CD1c-positive myeloid dendritic cell (primary cell): ENCODE measurements at regions not wholly inside any gene's neighbourhood (a gene's known extent, or its start where the extent isn't known, plus 50 kb on each side); places are given as distances from the start of the nearest gene placed in this dataset.

Source experiments
- DNase-seq: peaks from one replicate; pipeline ENCODE4 v3.0.0-alpha.2; 2016; ENCODE audit errors: extremely low spot score

DNA sequence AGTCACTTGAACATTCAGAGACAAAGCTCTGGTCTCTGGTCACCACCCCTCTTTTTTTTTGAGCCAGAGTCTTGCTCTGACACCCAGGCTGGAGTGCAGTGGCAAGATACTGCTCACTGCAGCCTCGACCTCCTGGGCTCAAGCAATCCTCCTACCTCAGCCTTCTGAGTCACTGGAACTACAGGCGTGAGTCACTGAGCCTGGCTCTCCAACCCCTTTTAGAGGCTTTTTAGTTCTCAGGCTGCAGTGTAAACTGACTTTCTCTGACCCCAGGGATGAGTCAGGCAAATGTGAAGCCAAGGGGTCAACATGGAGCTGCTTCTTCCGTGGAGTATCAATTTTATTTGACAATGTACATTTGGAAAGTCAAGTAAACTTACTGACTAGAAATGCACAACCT lies 229.2 kb downstream of the PTTG2 start:
- peak; percentile 27 for DNase-seq

DNA sequence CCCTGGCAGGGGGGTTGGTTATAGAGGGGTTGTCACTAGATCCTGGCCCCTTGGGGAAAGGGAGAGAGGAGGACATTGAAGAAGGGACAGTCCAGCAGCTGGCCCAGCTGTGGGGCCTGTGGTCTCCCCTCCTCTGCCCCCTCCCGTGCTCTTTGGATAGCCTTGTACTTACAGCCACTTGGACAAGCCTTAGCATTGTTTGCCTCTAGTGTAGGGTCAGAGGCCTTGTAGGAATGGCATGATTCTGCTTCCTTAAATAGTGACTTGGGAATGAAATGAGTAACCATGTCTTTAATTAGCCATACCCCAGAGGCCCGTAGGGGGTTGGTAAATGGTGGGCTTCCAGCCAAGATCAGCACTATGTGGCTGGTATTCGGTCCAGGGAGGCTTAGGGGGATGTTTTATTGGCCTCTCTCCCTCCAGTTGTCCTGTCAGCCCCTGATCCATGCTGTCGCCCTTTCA lies 230.6 kb downstream of the PTTG2 start:
- DNase-seq, result no peak

DNA sequence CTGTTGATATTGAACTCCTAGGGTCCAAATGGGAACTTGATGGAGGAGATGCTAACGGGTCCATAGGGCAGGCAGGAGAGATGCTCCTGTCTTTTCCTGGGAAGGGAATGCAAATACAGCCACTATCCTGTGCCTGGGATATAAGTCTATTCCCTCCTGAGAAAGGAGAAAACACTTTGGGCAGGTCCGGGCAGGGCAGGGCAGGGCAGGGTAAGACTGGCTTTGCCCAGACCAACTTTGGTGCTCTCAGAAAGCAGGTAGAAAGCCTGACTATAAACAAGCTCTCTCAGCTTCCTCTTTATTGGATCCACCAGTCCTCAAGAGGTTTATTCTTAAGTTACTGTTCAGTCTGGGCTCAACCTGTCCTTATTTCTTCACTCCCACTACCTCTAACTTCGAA lies 232.3 kb downstream of the PTTG2 start:
- no peak for DNase-seq

DNA sequence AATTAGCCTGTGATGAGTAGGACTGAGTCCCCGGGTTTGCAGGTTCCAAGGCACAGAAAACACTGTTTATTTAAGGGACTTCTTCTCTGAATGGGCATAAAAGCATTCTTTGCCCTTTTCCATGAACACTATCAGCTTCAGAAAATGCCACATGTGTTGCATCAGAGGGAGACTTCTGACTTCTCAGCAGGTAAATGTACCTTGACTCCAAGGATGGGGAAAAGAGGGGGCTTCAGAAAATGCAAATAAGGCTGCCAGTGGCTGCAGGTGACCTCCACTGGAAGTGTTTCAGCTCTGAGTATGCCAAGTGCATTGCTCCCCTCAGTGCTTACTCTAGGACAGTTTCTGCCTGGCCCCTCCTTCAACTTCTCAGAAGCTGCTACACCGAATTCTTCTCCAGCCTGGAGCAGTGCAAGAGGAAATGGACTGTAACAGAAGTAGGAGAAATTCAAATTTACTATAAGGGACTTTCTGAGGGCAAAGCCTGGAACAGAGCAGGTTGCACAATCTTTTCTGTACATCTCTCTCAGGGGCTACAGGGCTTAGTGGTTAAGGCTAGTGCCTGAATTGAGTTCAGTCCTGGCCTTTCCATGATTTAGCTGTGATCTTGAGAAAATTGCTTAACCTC lies 233.2 kb downstream of the PTTG2 start:
- DNase-seq, result peak; percentile 23

DNA sequence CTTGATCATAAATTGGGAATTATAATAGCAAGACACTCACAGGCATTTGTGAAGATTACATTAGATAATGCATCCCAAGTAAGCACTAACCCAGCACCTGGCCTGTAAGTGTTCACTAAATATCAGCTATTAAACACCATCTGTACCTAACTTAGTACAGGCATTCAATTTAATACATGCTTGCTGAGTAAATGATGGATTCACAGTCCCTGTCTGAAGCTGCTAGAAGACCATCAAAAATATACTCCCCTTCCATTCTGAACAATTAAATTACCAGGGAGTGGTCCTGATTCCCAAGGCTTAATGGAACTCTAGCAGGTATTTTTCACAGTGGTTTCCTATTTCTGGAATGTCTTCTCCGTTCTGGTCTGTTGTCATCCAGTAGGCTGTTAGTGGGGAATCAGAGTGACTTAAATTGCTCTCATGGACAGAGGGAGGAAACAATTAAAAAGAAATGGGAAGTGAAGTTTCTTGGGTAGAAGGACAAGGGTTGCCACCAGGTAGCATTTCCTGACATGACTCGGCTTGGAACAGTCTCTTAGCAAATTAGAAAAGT lies 233.9 kb downstream of the PTTG2 start:
- no peak for DNase-seq

DNA sequence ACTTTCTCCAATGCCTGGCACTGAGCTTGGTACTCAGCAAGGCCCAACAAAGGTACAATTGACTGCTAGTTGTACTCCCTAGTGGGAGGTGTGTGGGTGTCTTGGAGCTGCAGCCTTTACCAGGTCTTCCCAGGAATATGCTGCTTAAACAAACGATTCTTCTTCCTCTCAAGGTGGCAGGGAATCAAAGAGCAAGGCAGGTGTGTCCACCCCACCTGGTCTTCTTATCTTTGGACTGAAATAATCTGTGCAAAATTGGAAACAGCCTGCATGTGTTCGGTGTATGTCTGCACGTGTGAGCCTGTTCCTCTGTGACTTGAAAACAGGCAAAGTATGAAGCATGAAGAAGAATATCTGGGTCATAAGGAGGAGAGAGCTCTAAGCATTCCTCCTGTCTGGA lies 235.3 kb downstream of the PTTG2 start:
- no peak for DNase-seq

DNA sequence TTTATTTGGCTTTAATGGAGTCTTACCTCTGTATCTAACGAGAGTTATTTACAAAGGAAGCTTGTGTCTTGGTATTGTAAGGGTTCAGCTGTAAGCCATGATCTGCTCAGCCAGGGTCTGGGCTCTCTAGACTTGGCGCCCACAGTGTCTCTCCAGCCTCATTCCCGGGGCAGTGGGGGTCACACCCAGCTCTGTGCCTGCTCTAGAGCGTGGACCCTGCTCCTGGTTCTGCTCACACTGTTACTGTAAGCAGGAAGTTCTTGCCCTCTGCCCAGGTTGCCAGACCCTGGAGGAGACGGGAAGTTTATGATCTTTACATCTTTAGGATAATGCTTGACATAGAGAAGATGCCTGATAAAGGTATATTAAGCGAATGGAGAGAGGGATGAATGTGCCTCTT lies 235.7 kb downstream of the PTTG2 start:
- no peak for DNase-seq

DNA sequence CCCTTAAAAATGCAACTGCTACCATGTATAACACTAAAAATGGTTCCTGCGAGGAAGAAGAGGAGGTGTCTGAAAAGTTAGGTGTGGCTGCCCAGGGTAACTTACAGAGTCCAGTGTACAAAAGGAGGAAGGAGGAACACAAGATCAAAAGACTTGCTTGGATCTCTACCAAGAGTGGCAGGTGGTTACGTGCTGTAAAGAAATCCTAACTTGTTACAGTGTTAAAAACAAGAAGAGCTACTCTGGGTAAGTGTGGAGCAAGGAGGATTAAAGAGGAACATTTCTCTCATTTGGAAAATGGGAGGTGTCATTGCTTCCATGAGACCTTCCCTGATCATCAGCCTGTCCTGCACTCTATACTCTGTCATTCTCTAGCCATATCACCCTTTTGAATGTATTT lies 242.0 kb downstream of the PTTG2 start:
- no peak for DNase-seq

DNA sequence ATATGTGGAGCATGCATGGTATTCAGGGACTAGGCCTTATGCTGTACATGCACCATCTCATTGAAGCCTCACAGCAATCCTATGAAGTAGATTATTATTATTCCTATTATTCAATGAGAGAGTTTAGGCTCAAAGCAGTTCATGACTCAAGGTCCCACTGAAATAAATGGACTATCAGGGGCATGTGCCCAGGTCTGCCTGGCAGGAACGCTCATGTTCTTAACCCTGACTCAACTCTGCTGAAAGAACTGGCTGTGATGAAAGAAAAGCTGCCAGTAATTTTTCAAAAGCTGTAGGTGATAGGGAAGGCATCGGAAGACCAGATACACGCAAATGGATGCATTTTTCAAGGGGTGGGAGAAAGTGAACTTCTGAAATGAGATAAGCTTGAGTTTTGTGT lies 243.4 kb downstream of the PTTG2 start:
- no peak for DNase-seq

DNA sequence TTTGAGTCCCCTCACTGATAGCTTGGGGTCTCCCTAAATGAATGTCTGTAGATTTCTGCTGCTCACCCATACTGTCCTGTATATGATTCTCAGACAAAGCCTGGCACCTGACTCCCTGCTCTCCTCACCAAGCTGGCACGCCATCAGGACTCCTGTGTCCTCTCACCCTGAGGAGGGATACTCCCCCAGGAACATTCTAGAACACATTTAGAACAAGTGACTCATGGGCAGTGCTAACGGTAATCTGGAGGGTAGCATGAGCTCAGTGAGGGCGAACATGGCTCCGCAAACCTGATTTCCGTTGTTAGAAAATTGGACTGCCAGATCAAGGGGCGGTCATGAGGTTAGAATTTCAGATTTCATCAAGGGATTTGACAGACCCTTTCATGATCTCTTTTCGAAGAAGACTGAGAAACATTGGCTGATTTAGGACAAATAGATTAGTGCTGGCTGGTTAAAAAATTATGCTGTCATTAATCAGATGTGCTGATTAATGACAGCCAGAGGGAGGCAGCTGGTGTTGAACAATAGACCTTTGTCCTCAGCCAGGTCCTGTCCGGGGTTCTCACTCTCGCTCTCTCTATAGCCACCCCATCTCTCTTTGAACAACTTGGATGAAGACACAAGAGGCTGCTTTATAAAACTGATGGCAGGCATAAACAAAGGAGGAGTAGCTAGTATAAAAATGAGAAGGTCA lies 244.3 kb downstream of the PTTG2 start:
- DNase-seq, result no peak

DNA sequence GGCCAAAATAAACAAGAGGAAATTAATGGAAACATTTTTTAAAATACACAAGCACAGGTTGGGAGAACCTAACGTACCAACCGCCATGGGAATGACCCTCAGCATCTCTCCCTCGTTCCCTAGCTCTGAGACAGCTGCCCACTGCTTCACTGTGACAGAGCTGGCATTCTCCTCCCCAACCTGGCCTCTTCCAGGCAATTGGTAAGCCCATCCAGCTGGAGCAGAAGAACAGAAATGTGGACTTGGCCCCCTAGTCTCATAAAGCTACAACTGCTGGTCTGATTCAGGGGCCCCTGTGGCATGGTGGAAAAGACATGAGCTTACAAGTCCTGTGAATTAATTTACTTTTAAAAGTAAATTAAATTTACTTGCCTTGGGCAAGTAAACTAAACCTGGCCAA lies 245.1 kb downstream of the PTTG2 start:
- no peak for DNase-seq

DNA sequence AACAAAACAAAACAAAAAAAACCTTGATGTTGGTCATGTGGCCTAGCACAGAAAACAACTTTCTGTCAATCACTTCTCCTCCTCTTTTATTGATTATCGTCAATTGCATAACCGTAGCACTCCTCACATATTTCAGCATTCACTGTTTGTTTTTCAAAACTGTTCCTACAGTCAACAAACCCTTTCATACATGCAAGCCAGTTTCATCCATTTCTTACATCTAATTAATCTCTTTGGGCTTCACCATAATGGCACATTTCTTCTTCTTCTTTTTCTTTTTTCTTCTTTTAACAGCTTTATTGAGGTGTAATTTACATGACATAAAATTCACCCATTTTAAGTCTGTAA lies 246.9 kb downstream of the PTTG2 start:
- no peak for DNase-seq

DNA sequence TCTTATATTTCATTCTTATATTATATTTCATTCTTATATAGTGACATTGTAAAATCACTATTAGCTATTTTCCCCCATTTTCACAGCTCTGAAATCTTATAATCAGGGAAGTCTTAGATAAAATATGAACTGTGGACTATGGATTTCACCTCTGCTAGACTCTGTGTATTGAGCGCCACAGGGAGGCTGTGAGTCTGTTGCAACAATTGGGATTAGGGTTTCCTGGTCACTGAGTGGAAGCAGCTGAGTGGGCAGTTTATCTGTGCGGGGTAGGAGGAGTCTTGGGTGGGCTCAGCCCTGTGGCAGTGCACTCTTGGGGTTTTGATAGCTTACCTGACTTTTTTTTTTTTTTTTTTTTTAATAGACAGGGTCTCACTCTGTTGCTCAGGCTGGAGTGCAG lies 249.5 kb downstream of the PTTG2 start:
- no peak for DNase-seq

DNA sequence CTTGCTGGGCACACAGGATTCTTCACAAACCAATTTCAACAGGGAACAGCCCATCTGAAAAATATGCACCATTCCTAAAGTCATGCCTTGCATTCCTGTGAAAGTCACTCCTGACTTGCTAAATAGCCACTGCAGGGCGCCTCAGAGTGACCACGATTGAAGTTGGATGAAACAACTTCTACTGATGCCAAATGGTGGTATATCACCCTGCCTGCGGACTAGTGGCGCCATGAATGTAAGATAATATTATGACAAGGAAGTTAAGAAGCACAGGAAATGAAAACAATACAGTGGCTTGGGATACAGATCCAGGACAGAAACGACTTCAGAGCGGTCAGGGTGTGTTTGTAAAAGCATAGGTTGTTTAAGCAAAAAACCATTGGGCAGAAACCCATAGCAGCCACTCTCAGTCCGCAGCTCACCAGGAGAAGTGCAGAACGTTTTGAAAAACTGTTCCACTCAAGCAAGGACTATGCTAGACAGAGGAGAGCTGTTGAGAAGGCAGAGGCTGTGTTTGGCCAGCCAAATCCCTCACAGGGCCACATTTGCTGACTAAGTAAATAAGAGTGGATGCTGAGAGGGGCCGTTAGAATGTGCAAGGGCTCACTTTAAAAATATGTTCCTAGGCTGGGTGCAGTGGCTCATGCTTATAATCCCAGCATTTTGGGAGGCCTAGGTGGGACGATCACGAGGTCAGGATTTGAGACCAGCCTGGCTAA lies 250.4 kb downstream of the PTTG2 start:
- DNase-seq, result no peak

DNA sequence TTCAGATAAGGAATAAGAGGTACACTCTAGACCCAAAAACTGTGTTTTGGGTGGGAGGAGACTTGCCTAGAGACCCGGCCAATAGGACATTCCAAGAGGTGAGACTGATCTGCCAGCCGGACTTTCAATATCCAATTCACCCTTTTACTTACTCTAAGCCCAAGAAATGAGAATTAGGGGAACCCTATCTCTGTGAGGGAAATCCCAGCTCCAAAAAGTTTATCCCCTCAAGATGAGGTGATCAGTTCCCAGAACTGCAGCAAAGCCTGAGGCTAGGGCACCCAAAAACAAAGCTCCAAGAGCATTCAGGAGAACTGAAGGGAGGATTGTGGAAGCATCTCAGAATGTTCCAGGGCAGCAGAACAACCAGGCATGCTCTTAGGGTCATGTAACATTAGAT lies 251.7 kb downstream of the PTTG2 start:
- DNase-seq, result no peak

DNA sequence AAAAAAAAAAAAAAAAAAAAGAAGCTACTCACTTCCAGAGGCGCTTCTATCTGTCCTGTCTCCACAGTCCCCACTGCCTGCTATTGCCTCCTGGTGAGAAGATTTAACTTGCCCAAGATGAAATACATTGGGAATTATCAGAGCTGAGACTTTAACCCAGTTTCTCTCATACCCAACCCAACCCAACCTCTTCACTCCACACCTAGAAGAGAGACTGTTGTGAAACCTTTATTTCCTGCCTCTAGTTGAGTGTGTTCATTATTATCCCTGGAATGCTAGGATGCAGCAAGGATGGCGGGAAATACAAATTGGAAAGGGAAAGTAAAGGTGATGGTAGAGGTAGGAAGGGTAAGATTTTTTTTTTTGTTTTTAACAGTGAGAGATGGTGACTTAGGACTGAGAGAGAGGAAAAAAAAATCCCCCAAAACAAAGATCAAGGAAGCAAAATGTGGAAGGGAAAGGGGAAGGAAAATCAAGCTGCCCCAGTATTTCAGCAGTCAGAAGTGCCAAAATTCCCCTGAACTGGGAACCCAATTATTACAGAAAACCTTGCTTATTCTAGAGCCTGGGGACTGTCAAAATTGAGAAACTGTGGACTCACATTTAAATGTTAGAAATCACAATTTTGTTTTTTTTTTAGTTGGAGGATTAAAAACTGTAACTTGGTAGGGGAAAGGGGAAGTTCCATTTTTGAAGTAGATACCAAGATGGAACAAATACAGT lies 253.0 kb downstream of the PTTG2 start:
- peak; percentile 54 for DNase-seq

DNA sequence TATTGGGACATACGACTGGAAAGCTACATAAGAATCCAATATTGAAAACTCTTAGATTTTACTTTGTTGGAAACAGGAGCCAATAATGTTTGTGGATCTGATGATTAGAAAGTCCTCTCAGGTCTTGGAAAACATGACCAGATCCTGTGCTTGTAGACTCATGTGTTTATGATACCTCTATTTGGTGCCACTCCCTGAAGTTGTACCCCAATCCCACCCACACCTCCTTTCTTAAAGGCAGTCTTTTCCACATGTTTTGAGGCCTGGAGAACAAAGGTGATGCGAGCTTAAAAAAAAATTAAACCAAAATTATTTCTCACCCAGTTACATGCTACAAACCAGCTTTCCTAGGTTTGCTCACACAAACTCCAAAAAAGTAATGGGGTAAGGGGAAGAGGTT lies 262.7 kb downstream of the PTTG2 start:
- DNase-seq, result no peak

DNA sequence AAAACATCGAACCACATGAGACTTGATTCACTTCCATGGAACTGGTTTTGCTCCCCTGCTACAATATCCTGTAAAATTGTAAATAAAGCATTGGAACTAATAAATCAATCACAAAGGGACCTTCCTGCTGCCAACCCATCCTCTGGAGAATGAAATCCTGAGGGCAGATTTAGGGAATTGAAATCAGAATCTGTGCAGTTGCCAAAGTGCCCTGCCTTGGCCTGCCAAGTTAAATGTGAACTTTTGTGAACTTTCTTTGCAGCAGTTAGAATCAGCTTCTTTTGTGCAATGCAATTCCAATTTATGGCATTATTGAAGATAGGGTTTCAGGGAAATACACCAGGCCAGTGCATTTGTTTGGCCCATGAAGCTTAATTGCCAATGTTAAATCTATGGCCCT lies 263.1 kb downstream of the PTTG2 start:
- peak; percentile 21 for DNase-seq

DNA sequence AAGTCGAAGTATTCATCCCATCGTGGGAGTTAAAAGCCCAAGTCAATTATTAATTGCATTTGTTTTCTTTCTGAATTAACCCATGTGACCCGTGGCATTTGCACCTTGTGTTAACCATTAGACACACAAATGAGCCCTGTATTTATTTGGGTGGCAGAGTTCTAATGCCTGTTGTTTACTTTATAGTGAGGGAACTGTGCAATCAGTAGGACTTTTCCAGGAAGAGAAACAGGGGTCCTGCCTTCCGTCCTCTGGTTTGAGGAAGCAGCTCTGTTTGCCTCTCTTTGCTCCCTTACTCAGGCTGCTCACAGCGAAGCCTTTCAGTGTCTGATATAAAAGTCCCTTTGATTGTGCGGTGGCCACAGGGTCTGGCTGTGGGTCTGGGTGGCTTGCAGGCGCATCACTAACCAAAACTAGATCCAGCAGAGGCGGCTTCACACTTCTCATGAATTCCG lies 263.6 kb downstream of the PTTG2 start:
- peak; percentile 22 for DNase-seq

DNA sequence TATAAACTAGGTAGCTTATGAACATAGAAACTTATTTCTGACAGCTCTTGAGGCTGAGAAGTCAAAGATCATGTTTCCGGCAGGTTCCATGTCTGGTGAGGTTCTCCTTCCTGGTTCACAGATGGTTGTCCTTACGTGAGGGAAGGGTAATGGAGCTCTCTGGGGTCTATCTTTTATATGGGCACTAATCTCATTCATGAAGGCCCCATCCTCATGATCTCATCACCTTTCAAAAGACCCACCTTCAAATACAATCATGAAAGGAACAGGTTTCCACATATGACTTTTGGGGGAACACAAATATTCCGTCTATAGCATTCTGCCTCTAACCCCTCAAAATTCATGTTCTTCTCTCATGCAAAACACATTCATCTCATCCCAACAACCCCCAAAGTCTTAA lies 264.7 kb downstream of the PTTG2 start:
- DNase-seq, result no peak

DNA sequence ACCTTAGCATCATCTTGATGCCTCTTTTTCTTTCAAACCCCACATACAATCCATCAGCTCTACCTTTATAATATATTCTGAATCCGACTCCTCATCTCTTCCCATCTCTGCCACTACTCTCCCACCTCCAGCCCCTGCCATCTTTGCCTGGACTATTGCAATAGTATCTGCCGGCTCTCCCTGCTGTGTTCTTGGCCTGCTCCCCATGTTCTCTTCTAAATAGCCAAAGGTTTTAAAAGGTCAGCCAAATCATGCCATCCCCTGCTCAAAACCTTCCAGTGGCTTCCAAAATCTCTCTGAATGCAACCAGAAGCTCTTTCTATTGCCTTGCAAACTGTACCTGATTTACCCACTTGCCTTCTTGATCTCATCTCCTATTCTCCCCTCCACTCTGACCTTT lies 266.0 kb downstream of the PTTG2 start:
- DNase-seq, result no peak

DNA sequence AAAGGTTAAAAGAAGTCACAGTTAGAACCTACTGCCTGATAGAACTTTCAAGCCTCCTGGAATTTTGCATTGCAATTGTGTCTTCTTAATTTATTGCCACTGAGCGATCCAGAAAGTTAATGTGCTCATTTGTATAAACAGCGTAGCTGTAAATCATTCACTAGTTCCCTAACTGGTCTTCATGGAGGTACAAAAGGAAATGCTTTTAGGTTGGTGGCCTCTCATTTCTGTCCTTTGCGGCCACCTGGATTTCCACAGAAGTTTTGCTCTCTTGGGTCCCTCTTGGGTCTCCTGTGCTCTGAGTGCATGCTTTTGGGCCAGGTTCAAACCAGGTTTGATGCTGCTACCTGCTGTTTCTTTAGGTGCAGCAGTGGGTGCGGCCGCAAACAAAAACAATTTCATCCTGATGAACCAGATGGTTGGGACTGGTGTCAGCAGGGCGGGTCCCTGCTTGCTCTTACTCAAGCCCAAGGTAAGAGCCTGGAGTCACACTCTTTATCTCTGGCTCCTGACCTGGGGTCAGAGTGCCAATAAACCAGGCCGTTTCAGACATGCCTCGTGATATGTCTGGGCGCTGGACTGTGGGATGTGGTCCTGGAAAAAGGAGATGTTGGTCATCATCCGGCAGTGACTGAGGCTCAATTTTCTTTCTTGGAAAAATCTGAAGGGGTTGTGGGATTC lies 270.1 kb downstream of the PTTG2 start:
- DNase-seq, result no peak
